Astrocyte of the spinal cord (primary cell): ENCODE measurements at regions not wholly inside any gene's neighbourhood (a gene's known extent, or its start where the extent isn't known, plus 50 kb on each side); places are given as distances from the start of the nearest gene placed in this dataset.
"Not testable (repeated sequence)": the region's sequence is repeated elsewhere in the genome, so short reads cannot be mapped to it uniquely, and the experiment has no call there.

ENCODE experiments used
- DNase-seq: peaks from one replicate; pipeline ENCODE4 v3.0.0; 2011; ENCODE audit warnings: low read depth, low spot score
- H3K4me3 ChIP-seq: 2 replicates; pipeline ENCODE4 v1.5.1; 2011; ENCODE audit warnings: low read depth, mild to moderate bottlenecking, low read length, moderate library complexity
- in situ Hi-C: cut with HindIII; loops from 2 replicates; pipeline ENCODE4 v1.10.0; 2017; ENCODE audit warnings: low sequenced_read_pairs
- TF ChIP-seq, protein P1 (sequence below): IDR thresholded peaks from 2 replicates; pipeline ENCODE4 v1.5.1; 2012; ENCODE audit warnings: low read depth, mild to moderate bottlenecking, low read length, inconsistent platforms

DNA sequence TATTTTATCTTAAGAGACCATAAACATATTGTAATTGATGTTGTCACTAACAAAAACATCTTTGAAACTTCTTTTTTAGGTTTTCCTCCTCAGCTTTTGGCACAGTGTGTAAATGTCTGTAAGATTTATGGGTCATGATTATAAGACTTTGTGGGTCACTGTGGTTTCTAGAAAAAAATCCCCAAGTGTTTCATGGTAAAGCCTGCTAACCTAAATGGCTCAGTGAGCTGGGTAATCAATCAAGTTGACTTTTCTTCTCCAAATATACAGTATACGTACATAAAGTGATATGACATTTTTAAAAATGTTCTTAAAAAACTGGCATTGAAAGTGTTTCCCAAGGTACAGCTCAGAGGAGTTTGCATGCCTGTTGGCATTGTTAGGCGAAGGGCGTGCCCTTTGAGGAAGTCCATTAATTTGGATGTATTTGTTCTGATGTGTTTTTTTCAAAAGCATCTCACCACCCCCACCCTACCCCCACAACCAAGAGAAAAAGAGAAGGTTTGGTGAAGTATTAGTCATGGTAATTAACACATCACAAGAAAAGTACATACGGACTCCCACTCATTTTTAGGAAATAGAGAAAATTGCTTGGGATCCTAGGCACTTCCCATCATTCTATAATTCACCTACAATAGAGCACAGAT lies 385.4 kb upstream of the LRRC3B start:
- DNase-seq: no peak
- TF ChIP-seq, protein P1, sequence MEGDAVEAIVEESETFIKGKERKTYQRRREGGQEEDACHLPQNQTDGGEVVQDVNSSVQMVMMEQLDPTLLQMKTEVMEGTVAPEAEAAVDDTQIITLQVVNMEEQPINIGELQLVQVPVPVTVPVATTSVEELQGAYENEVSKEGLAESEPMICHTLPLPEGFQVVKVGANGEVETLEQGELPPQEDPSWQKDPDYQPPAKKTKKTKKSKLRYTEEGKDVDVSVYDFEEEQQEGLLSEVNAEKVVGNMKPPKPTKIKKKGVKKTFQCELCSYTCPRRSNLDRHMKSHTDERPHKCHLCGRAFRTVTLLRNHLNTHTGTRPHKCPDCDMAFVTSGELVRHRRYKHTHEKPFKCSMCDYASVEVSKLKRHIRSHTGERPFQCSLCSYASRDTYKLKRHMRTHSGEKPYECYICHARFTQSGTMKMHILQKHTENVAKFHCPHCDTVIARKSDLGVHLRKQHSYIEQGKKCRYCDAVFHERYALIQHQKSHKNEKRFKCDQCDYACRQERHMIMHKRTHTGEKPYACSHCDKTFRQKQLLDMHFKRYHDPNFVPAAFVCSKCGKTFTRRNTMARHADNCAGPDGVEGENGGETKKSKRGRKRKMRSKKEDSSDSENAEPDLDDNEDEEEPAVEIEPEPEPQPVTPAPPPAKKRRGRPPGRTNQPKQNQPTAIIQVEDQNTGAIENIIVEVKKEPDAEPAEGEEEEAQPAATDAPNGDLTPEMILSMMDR: no peak
- in situ Hi-C loops: no loop called here

DNA sequence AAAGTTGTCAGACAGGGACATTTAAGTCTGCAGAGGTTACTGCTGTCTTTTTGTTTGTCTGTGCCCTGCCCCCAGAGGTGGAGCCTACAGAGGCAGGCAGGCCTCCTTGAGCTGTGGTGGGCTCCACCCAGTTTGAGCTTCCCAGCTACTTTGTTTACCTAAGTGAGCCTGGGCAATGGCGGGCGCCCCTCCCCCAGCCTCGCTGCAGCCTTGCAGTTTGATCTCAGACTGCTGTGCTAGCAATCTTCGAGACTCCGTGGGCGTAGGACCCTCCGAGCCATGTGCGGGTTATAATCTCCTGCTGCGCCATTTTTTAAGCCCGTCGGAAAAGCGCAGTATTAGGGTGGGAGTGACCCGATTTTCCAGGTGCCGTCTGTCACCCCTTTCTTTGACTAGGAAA lies 378.0 kb upstream of the LRRC3B start:
- in situ Hi-C loops, DNase-seq: not testable (repeated sequence)

More for the DNA sequence above, 385.4 kb upstream of the LRRC3B start:
- no peak overlapping the region for H3K4me3 ChIP-seq

DNA sequence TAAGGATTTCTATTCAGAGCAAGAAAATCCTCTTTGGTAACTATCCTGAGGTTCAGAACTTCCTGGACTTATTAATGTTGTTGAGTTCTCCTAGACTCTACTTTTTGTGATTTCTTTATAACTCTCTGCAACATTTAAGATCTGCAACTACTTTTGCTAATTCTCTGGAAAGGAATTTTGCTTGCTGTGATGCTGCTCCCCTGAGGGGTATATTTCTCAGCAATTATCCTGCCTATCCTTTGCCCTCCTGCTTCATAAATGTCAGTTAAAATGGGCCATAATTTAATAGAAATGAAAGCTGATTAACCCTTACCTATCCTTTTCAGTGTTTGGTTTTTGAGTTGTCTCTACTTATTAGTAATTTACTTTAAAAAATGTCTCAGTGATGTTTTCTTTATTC lies 377.3 kb upstream of the LRRC3B start:
- DNase-seq: no peak
- in situ Hi-C loops: no loop called here
- TF ChIP-seq, protein P1: no peak
- H3K4me3 ChIP-seq: no peak overlapping the region

More for the DNA sequence above, 378.0 kb upstream of the LRRC3B start:
- not testable (repeated sequence) for H3K4me3 ChIP-seq

DNA sequence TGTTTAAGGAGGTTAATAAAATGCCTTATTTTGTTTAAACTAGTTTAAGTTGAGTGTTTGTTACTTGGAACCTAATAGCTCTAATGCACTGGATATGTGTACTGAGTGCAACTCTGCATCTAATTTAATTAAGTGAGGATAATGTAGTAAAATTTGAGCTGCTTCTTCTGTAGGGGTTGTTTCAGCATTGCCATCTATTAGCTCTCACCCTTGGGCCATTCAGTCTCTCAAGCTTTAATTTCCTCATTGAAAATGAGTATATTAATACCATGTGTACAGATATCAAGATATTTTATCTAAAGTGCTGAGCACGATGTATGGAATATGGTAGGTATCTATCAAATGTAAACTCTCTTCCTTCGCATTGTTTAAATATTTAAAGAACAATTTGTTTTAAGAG lies 375.7 kb upstream of the LRRC3B start:
- in situ Hi-C loops: no loop called here
- TF ChIP-seq, protein P1: no peak
- H3K4me3 ChIP-seq: no peak overlapping the region
- no peak for DNase-seq

DNA sequence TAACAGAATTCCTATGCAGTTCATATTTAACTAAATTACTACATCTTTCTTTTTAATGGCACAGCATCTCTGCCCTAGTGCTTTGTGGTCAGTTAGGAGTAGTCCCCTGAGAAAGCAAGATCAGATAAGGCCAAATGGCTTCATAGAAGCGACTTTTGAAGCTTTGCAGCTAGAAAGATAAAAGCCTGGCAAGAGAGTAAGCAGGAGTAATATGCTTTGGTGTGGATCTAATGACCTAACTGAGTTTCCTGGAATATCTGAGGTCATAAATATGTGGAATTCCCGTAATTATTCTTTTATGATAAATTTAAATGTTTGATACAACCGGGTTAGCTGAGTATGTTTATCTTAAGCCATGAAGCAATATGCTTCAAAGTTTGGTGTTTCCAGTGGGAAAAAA lies 374.9 kb upstream of the LRRC3B start:
- TF ChIP-seq, protein P1: no peak
- in situ Hi-C loops: no loop called here
- no peak for DNase-seq
- no peak overlapping the region for H3K4me3 ChIP-seq

DNA sequence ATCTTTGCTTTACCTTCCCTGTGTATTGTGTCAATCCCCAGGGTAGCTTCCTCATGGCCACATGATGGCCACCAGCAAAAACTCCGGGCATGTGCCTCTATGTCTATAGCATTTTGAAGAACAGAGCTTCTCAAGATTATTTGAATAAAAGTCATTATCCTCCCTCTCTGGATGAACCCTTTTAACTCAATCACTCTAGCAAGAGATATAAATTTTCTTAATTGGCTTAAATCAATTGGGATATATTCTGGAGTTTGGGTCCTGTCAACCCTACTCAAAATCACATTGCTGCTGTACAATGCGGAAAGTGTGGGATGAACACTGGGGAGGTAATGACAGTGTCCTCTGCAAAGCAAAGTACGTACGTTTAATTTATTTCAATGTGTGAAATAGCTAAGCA lies 370.6 kb upstream of the LRRC3B start:
- no peak overlapping the region for H3K4me3 ChIP-seq
- TF ChIP-seq, protein P1: no peak
- in situ Hi-C loops: no loop called here
- no peak for DNase-seq

DNA sequence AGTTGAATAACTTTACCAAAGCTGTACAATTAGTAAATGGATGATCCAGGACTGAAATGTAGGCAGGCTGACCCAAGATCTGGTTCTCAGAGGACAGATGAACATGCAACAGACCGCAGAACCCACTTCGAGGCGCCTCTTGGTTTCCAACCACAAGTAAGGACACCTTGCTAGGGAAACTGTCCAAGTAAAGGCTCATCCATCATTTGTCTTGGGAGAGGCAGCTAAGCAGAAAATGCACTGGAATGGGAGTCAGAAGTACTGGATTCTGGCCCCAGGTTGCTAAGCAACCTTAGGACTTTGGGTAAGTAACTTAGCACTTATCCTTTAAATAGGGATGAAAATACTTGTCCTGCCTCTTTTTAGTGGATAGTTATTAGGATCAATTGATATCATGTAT lies 366.3 kb upstream of the LRRC3B start:
- TF ChIP-seq, protein P1: no peak
- in situ Hi-C loops: no loop called here
- DNase-seq: no peak
- no peak overlapping the region for H3K4me3 ChIP-seq
